Neural crest cell (in vitro differentiated cells): ENCODE measurements at regions not wholly inside any gene's neighbourhood (a gene's known extent, or its start where the extent isn't known, plus 50 kb on each side); places are given as distances from the start of the nearest gene placed in this dataset.
"Not testable (repeated sequence)": the region's sequence is repeated elsewhere in the genome, so short reads cannot be mapped to it uniquely, and the experiment has no call there.

Experiments used
- DNase-seq: peaks from one replicate; pipeline ENCODE4 v3.0.0; 2021; ENCODE audit warnings: low read depth, mixed read lengths, low spot score
- H3K27ac Mint-ChIP-seq: one replicate; pipeline ENCODE4 v1.8.0; 2021; ENCODE audit warnings: mild to moderate bottlenecking, mixed read lengths; ENCODE audit not compliant: unreplicated experiment
- H3K27me3 Mint-ChIP-seq: 2 replicates; pipeline ENCODE4 v1.8.0; 2021; ENCODE audit warnings: low read depth, mild to moderate bottlenecking, mixed read lengths
- H3K36me3 Mint-ChIP-seq: 2 replicates; pipeline ENCODE4 v1.8.0; 2021; ENCODE audit warnings: low read depth, mild to moderate bottlenecking, mixed read lengths
- H3K4me1 Mint-ChIP-seq: 2 replicates; pipeline ENCODE4 v1.8.0; 2021; ENCODE audit warnings: mixed read lengths
- H3K4me3 Mint-ChIP-seq: one replicate; pipeline ENCODE4 v1.8.0; 2021; ENCODE audit warnings: mild to moderate bottlenecking, mixed read lengths
- H3K9me3 Mint-ChIP-seq: 2 replicates; pipeline ENCODE4 v1.8.0; 2021; ENCODE audit warnings: mixed read lengths
- TF ChIP-seq, protein P1 (sequence below): fragments of 200-600 bp; sonication (generic); conservative IDR thresholded peaks from 2 replicates; pipeline ENCODE4 v1.5.0; 2021; ENCODE audit warnings: antibody characterized with exemption, mild to moderate bottlenecking

- peaks cover 11% of the 10 kb centered on the region for H3K27me3 Mint-ChIP-seq
- H3K4me1 Mint-ChIP-seq, result no peaks in the 10 kb centered on the region
- H3K36me3 Mint-ChIP-seq, result peaks cover 5% of the 10 kb centered on the region
- no peak overlapping the region for H3K4me3 Mint-ChIP-seq
- no peak for DNase-seq
- peaks cover 5% of the 10 kb centered on the region for H3K9me3 Mint-ChIP-seq
- TF ChIP-seq, protein P1, sequence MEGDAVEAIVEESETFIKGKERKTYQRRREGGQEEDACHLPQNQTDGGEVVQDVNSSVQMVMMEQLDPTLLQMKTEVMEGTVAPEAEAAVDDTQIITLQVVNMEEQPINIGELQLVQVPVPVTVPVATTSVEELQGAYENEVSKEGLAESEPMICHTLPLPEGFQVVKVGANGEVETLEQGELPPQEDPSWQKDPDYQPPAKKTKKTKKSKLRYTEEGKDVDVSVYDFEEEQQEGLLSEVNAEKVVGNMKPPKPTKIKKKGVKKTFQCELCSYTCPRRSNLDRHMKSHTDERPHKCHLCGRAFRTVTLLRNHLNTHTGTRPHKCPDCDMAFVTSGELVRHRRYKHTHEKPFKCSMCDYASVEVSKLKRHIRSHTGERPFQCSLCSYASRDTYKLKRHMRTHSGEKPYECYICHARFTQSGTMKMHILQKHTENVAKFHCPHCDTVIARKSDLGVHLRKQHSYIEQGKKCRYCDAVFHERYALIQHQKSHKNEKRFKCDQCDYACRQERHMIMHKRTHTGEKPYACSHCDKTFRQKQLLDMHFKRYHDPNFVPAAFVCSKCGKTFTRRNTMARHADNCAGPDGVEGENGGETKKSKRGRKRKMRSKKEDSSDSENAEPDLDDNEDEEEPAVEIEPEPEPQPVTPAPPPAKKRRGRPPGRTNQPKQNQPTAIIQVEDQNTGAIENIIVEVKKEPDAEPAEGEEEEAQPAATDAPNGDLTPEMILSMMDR, result no peak
- H3K27ac Mint-ChIP-seq, result no peak overlapping the region
Observed at GRCh38 chr5:96548905-96549304, 113.3 kb upstream of the CAST start.

DNA sequence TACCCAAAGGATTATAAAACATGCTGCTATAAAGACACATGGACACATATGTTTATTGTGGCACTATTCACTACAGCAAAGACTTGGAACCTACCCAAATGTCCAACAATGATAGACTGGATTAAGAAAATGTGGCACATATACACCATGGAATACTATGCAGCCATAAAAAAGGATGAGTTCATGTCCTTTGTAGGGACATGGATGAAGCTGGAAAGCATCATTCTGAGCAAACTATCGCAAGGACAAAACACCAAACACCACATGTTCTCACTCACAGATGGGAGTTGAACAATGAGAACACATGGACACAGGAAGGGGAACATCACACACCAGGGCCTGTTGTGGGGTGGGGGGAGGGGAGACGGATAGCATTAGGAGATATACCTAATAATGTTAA, 101.3 kb upstream of the CAST start:
- not testable (repeated sequence) for H3K4me3 Mint-ChIP-seq

DNA sequence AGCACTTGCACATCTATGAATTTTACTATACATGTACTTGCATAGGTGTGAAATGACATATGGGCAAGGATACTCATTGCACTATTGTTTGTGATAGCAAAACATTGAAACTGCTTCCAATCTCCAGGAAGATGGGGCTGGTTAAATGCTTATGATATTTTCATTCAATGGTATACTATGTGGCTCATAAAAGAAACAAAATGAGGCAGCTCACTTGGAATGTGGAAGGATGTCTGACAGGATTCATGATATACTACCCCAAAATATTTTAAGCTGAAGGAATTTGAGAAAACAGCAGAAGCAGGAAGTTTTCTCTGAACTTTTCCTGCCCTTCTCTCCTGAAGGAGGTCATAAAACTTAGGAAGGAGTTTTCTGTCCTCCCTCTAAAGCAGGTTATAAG, 99.6 kb upstream of the CAST start:
- H3K4me1 Mint-ChIP-seq, result no peaks in the 10 kb centered on the region
- H3K4me3 Mint-ChIP-seq, result no peak overlapping the region
- H3K36me3 Mint-ChIP-seq, result no peaks in the 10 kb centered on the region
- H3K9me3 Mint-ChIP-seq, result no peaks in the 10 kb centered on the region
- DNase-seq, result no peak
- TF ChIP-seq, protein P1, result no peak
- no peaks in the 10 kb centered on the region for H3K27me3 Mint-ChIP-seq
- H3K27ac Mint-ChIP-seq, result no peak overlapping the region

More for the DNA sequence above, 101.3 kb upstream of the CAST start:
- H3K4me1 Mint-ChIP-seq, H3K36me3 Mint-ChIP-seq, DNase-seq, H3K27me3 Mint-ChIP-seq, H3K9me3 Mint-ChIP-seq, H3K27ac Mint-ChIP-seq: not testable (repeated sequence)

- H3K27me3 Mint-ChIP-seq, result no peaks in the 10 kb centered on the region
- no peaks in the 10 kb centered on the region for H3K4me1 Mint-ChIP-seq
- no peaks in the 10 kb centered on the region for H3K36me3 Mint-ChIP-seq
- H3K9me3 Mint-ChIP-seq, result no peaks in the 10 kb centered on the region
- no peak overlapping the region for H3K27ac Mint-ChIP-seq
- TF ChIP-seq, protein P1, result no peak
- H3K4me3 Mint-ChIP-seq, result no peak overlapping the region
- no peak for DNase-seq
Observed at GRCh38 chr5:96563816-96564215, 98.4 kb upstream of the CAST start.

DNA sequence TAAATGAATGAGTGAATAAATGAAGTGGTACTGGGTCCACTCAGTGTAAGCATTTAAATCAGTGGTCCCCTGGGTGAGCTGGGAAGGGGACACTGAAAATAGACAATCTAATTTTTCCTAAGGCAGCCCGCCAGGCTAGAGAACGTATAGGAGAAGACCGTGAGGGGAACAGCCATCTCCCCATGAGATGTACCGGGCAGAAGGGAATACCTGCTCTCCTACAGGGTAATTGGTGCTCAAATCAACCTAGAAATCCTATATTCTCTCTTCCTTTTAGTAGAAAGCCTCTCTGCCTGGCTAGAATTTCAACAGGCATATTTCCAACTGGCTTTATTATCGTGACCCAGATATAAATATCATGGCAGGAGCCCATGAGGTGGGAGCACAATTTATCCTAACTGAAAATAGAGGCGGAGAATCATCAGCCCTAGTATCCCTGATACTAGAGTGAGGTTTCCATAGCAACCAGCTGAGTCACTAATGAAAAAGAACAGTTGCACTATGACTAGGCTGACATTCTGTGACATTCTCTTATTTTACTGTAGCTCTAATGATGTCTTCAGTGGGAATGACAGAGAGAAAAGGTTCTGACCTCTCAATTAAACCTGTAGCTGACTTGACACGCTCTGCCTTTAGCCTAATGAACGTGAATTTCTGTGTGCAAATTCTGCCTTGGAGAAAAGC, 96.5 kb upstream of the CAST start:
- no peak for DNase-seq
- Mint-ChIP-seq H3K27me3 (no peaks in the 10 kb centered on the region), H3K4me1 (no peaks in the 10 kb centered on the region), H3K9me3 (no peaks in the 10 kb centered on the region), H3K36me3 (no peaks in the 10 kb centered on the region), H3K27ac (no peak overlapping the region), H3K4me3 (no peak overlapping the region)
- TF ChIP-seq, protein P1, result no peak

- TF ChIP-seq, protein P1, result no peak
- no peak for DNase-seq
- H3K4me1 Mint-ChIP-seq, result no peaks in the 10 kb centered on the region
- H3K4me3 Mint-ChIP-seq, result no peak overlapping the region
- no peaks in the 10 kb centered on the region for H3K9me3 Mint-ChIP-seq
- H3K27ac Mint-ChIP-seq, result peak overlapping the region; percentile 2
- no peaks in the 10 kb centered on the region for H3K36me3 Mint-ChIP-seq
- no peaks in the 10 kb centered on the region for H3K27me3 Mint-ChIP-seq
Observed at GRCh38 chr5:96566833-96567587, 95.2 kb upstream of the CAST start.
